ENCODE measurements at regions not wholly inside any gene's neighbourhood (a gene's known extent, or its start where the extent isn't known, plus 50 kb on each side); places are given as distances from the start of the nearest gene placed in this dataset.

GRCh38 chr2:221133941-221134340 lies 438.2 kb downstream of the EPHA4 start:
- 87% methylated on average over 2 of the region's 2 CpGs for WGBS, 2 donors
- Histone ChIP-seq H3K9me3 (no peaks in the 10 kb centered on the region), H3K4me3 (replicated peaks in 1 of 3) (no peak overlapping the region), H3K27ac (no peak overlapping the region), H3K36me3 (no peaks in the 10 kb centered on the region), H3K4me1 (peaks cover 0 to 8% of the 10 kb centered on the region in 2 donors), H3K27me3 (no peaks in the 10 kb centered on the region)
- intact Hi-C loops (cut with DNase I): no loop called here
- DNase-seq: no peak
- TF ChIP-seq, protein P1, sequence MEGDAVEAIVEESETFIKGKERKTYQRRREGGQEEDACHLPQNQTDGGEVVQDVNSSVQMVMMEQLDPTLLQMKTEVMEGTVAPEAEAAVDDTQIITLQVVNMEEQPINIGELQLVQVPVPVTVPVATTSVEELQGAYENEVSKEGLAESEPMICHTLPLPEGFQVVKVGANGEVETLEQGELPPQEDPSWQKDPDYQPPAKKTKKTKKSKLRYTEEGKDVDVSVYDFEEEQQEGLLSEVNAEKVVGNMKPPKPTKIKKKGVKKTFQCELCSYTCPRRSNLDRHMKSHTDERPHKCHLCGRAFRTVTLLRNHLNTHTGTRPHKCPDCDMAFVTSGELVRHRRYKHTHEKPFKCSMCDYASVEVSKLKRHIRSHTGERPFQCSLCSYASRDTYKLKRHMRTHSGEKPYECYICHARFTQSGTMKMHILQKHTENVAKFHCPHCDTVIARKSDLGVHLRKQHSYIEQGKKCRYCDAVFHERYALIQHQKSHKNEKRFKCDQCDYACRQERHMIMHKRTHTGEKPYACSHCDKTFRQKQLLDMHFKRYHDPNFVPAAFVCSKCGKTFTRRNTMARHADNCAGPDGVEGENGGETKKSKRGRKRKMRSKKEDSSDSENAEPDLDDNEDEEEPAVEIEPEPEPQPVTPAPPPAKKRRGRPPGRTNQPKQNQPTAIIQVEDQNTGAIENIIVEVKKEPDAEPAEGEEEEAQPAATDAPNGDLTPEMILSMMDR (IDR thresholded peaks at IDR 0.05): no peak
- no peak for TF ChIP-seq POLR2A (IDR thresholded peaks at IDR 0.05)

DNA sequence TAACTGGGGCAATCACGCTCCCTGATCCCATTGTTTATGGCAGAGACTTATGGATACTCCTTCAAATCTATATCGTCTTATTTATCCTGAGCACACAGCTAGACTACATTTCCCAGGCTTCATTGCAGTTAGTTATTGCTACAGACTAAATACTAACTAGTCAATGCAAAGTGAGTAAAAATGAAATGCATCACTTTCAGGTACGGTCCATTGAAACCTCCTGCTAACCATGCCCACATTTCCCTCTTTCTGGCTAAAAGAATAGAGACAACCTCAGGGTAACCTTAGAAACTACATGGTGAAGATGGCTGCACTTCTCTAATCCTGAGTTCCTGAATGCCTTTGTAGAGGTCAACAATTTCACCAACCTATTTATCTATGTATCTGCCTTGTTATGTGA lies 437.4 kb downstream of the EPHA4 start:
- Histone ChIP-seq H3K27me3 (no peaks in the 10 kb centered on the region), H3K27ac (no peak overlapping the region), H3K9me3 (no peaks in the 10 kb centered on the region), H3K4me3 (replicated peaks in 1 of 3) (no peak overlapping the region), H3K36me3 (no peaks in the 10 kb centered on the region), H3K4me1 (peaks cover 0 to 8% of the 10 kb centered on the region in 2 donors)
- DNase-seq: no peak
- TF ChIP-seq, protein P1 (IDR thresholded peaks at IDR 0.05): no peak
- TF ChIP-seq POLR2A (IDR thresholded peaks at IDR 0.05): no peak
- 97 to 99% methylated on average over 3 of the region's 3 CpGs for WGBS, 2 donors
- intact Hi-C loops (cut with DNase I): no loop called here

DNA sequence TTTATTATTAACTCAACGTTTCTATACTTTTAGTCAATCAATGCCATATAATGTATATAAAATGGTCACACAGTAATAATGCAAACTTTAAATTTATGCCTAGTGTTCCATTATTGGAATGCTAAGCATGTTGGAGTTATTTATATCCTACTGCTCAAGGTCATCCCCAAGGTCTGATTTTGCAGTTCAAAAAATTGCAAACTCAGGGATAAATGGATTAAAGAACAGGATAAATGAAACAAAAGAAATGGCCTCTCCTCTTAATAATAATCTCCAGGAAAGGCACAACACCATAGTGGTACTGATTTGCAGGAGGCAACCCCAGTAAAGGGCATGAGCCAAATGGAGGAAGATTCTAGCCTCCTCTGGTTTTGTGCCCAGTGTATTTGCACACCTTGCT lies 436.4 kb downstream of the EPHA4 start:
- H3K27me3 ChIP-seq: no peaks in the 10 kb centered on the region
- no peak overlapping the region for H3K4me3 ChIP-seq (replicated peaks in 1 of 3)
- 82 to 89% methylated on average over 1 of the region's 1 CpG for whole genome bisulfite sequencing, 2 donors
- peaks cover 0 to 8% of the 10 kb centered on the region in 2 donors for H3K4me1 ChIP-seq
- H3K36me3 ChIP-seq: no peaks in the 10 kb centered on the region
- H3K9me3 ChIP-seq: no peaks in the 10 kb centered on the region
- DNase-seq: peak in 1 of 2 donors; percentile 4
- TF ChIP-seq, protein P1 (IDR thresholded peaks at IDR 0.05): no peak
- no peak for TF ChIP-seq POLR2A (IDR thresholded peaks at IDR 0.05)
- intact Hi-C loops (cut with DNase I): no loop called here
- no peak overlapping the region for H3K27ac ChIP-seq

- no peak overlapping the region for H3K4me3 ChIP-seq (replicated peaks in 1 of 3)
- TF ChIP-seq, protein P1 (IDR thresholded peaks at IDR 0.05): no peak
- no peak for TF ChIP-seq POLR2A (IDR thresholded peaks at IDR 0.05)
- 84 to 94% methylated on average over 2 of the region's 2 CpGs for WGBS, 2 donors
- no peaks in the 10 kb centered on the region for H3K36me3 ChIP-seq
- H3K27me3 ChIP-seq: no peaks in the 10 kb centered on the region
- H3K27ac ChIP-seq: no peak overlapping the region
- DNase-seq: no peak
- no peaks in the 10 kb centered on the region for H3K9me3 ChIP-seq
- intact Hi-C loops (cut with DNase I): no loop called here
- peaks cover 0 to 8% of the 10 kb centered on the region in 2 donors for H3K4me1 ChIP-seq
Measured at GRCh38 chr2:221137385-221137784, 434.7 kb downstream of the EPHA4 start.

DNA sequence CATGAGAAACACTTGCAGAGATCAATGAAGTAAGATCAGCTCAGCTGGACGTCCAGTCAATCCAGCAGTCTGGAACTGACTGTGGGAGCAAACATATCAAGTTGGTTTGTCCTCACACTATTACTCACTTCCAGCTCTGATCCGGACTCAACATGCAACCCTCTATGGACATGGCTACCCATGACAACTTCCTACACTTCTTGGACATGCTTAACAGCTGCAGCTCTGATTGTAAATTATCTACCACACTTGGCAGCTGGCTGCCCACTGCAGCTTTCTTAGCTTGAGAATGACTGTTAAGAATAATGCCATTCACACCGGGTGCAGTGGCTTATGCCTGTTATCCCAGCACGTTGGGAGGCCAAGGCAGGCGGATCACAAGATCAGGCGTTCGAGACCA lies 429.8 kb downstream of the EPHA4 start:
- 92% methylated on average over 7 of the region's 7 CpGs for WGBS, 2 donors
- intact Hi-C loops (cut with DNase I): no loop called here
- no peaks in the 10 kb centered on the region for H3K4me1 ChIP-seq
- DNase-seq: no peak
- H3K36me3 ChIP-seq: no peaks in the 10 kb centered on the region
- TF ChIP-seq, protein P1 (IDR thresholded peaks at IDR 0.05): no peak
- no peak for TF ChIP-seq POLR2A (IDR thresholded peaks at IDR 0.05)
- no peaks in the 10 kb centered on the region for H3K27me3 ChIP-seq
- no peak overlapping the region for H3K4me3 ChIP-seq (replicated peaks in 1 of 3)
- H3K27ac ChIP-seq: no peak overlapping the region
- H3K9me3 ChIP-seq: no peaks in the 10 kb centered on the region

Data from thyroid gland (tissue), 4 donors.